Fibroblast of the aortic adventitia (primary cell): ENCODE measurements at regions not wholly inside any gene's neighbourhood (a gene's known extent, or its start where the extent isn't known, plus 50 kb on each side); places are given as distances from the start of the nearest gene placed in this dataset.

ENCODE experiments used
- DNase-seq: peaks from one replicate; pipeline ENCODE4 v3.0.0-alpha.2; 2010; ENCODE audit warnings: low read depth
- H3K4me3 ChIP-seq: 2 replicates; pipeline ENCODE4 v1.5.1; 2011; ENCODE audit warnings: low read depth, mild to moderate bottlenecking, control low read depth, low read length, moderate library complexity
- CTCF ChIP-seq: IDR thresholded peaks from 2 replicates; pipeline ENCODE4 v1.5.1; 2011; ENCODE audit warnings: mild to moderate bottlenecking, low read length, control low read depth, inconsistent platforms; ENCODE audit not compliant: insufficient read depth

- no peak for DNase-seq
- TF ChIP-seq CTCF = no peak
- no peak overlapping the region for H3K4me3 ChIP-seq
Measured at GRCh38 chr15:38190501-38190900, 62.1 kb upstream of the SPRED1 start.

- no peak for DNase-seq
- TF ChIP-seq CTCF = no peak
Measured at GRCh38 chr15:38192496-38192895, 60.1 kb upstream of the SPRED1 start.

GRCh38 chr15:38193496-38193895, 59.1 kb upstream of the SPRED1 start:
- DNase-seq = no peak
- no peak for TF ChIP-seq CTCF
- no peak overlapping the region for H3K4me3 ChIP-seq

More at GRCh38 chr15:38192496-38192895, 60.1 kb upstream of the SPRED1 start:
- no peak overlapping the region for H3K4me3 ChIP-seq

GRCh38 chr15:38195191-38195901, 57.3 kb upstream of the SPRED1 start:
- DNase-seq = no peak
- TF ChIP-seq CTCF = no peak
- no peak overlapping the region for H3K4me3 ChIP-seq

GRCh38 chr15:38196076-38196475, 56.6 kb upstream of the SPRED1 start:
- TF ChIP-seq CTCF = no peak
- H3K4me3 ChIP-seq = no peak overlapping the region
- DNase-seq = no peak

- no peak for TF ChIP-seq CTCF
- H3K4me3 ChIP-seq = no peak overlapping the region
- no peak for DNase-seq
Measured at GRCh38 chr15:38197553-38197952, 55.1 kb upstream of the SPRED1 start.

- H3K4me3 ChIP-seq = no peak overlapping the region
- no peak for TF ChIP-seq CTCF
- peak; percentile 22 for DNase-seq
Measured at GRCh38 chr15:38201714-38202113, 50.9 kb upstream of the SPRED1 start.
